ENCODE measurements at regions not wholly inside any gene's neighbourhood (a gene's known extent, or its start where the extent isn't known, plus 50 kb on each side); places are given as distances from the start of the nearest gene placed in this dataset.

DNA sequence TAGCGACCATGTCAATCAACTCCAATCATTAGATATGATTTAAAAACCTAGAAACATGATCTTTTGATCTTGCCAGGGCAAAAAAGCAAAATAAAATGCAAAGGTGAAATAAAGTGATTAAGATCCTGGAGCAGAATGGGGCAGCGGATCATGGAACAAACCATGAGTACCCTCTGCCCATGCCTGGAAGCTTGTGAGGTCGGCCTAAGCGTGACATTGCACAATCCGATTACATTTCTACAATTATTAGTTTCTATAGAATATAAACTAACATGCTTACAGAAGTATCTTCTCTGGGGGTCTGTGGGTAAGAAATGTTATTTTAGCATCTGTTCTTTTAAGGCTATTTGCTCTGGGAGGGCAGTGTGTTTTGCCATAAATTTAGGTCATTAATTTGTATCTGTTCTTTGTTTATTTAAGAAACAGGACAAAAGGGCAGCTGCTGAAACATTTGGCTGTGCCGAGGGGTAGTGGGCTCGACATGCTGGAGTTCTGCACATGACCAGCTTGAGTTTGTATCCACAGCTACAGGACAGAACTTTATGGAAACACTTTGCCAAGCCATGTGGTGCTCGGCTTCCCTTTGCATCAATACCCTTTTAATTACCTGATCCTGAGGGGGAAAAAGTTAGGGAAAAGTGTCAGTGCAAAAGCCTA is 55.9 kb downstream of the ZBTB18 start:
- Histone ChIP-seq H3K9me2 (replicated peaks; ENCODE audit: low read depth, low read length) (no peaks in the 10 kb centered on the region), H4K20me1 (ENCODE audit: insufficient read depth, low read length, poor library complexity, severe bottlenecking) (no peaks in the 10 kb centered on the region), H3K9ac (ENCODE audit: low read depth, low read length, poor library complexity, severe bottlenecking) (no peak overlapping the region), H2AFZ (ENCODE audit: low read length) (no peak overlapping the region), H3K4me2 (ENCODE audit: low read depth, low read length, poor library complexity, severe bottlenecking) (no peak overlapping the region), H3K9me3 (ENCODE audit: insufficient read depth, low read depth, low read length) (no peaks in the 10 kb centered on the region), H3K79me2 (ENCODE audit: insufficient read depth, low read length) (no peaks in the 10 kb centered on the region), H3K36me3 (ENCODE audit: insufficient read depth, low read length) (no peaks in the 10 kb centered on the region), H3F3A (ENCODE audit: low read depth) (no peaks in the 10 kb centered on the region), H3K4me3 (ENCODE audit: low read length, poor library complexity, severe bottlenecking) (no peak overlapping the region), H3K4me1 (ENCODE audit: insufficient read depth, low read length, poor library complexity, severe bottlenecking) (peaks cover 10% of the 10 kb centered on the region), H3K27me3 (ENCODE audit: insufficient read depth, low read length, poor library complexity, severe bottlenecking) (no peaks in the 10 kb centered on the region)
- TF ChIP-seq, protein P1, sequence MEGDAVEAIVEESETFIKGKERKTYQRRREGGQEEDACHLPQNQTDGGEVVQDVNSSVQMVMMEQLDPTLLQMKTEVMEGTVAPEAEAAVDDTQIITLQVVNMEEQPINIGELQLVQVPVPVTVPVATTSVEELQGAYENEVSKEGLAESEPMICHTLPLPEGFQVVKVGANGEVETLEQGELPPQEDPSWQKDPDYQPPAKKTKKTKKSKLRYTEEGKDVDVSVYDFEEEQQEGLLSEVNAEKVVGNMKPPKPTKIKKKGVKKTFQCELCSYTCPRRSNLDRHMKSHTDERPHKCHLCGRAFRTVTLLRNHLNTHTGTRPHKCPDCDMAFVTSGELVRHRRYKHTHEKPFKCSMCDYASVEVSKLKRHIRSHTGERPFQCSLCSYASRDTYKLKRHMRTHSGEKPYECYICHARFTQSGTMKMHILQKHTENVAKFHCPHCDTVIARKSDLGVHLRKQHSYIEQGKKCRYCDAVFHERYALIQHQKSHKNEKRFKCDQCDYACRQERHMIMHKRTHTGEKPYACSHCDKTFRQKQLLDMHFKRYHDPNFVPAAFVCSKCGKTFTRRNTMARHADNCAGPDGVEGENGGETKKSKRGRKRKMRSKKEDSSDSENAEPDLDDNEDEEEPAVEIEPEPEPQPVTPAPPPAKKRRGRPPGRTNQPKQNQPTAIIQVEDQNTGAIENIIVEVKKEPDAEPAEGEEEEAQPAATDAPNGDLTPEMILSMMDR (conservative IDR thresholded peaks at IDR 0.05; ENCODE audit: low read length): no peak
- TF ChIP-seq EZH2phosphoT487 (IDR thresholded peaks at IDR 0.05; ENCODE audit: borderline replicate concordance): no peak

DNA sequence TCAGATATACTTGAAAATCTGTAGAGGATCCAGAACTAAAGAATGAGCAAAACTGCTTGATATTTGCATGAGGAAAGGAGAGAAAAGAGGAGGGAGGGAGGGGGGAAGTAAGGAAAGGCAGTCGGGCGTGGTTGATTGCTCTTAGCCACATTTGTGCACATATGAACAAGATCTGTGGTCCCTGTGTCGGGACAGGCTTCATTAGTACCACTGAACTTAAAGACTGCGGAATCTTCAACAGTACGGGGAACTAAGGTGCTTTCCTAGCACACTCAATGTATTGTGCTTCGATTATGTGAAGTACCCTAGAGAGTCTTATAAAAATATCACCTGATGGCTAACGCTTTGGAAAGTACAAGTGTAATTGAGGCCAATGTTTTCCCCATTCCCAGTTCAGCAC is 59.9 kb downstream of the ZBTB18 start:
- Histone ChIP-seq H3K4me3 (ENCODE audit: low read length, poor library complexity, severe bottlenecking) (no peak overlapping the region), H3K4me1 (ENCODE audit: insufficient read depth, low read length, poor library complexity, severe bottlenecking) (no peaks in the 10 kb centered on the region), H3K4me2 (ENCODE audit: low read depth, low read length, poor library complexity, severe bottlenecking) (no peak overlapping the region), H3K9ac (ENCODE audit: low read depth, low read length, poor library complexity, severe bottlenecking) (no peak overlapping the region), H2AFZ (ENCODE audit: low read length) (no peak overlapping the region), H3K79me2 (ENCODE audit: insufficient read depth, low read length) (no peaks in the 10 kb centered on the region), H3K36me3 (ENCODE audit: insufficient read depth, low read length) (no peaks in the 10 kb centered on the region), H4K20me1 (ENCODE audit: insufficient read depth, low read length, poor library complexity, severe bottlenecking) (no peaks in the 10 kb centered on the region), H3K9me3 (ENCODE audit: insufficient read depth, low read depth, low read length) (no peaks in the 10 kb centered on the region), H3K27me3 (ENCODE audit: insufficient read depth, low read length, poor library complexity, severe bottlenecking) (no peaks in the 10 kb centered on the region), H3F3A (ENCODE audit: low read depth) (no peaks in the 10 kb centered on the region), H3K9me2 (replicated peaks; ENCODE audit: low read depth, low read length) (no peaks in the 10 kb centered on the region)
- TF ChIP-seq, protein P1 (conservative IDR thresholded peaks at IDR 0.05; ENCODE audit: low read length): no peak
- no peak for TF ChIP-seq EZH2phosphoT487 (IDR thresholded peaks at IDR 0.05; ENCODE audit: borderline replicate concordance)

DNA sequence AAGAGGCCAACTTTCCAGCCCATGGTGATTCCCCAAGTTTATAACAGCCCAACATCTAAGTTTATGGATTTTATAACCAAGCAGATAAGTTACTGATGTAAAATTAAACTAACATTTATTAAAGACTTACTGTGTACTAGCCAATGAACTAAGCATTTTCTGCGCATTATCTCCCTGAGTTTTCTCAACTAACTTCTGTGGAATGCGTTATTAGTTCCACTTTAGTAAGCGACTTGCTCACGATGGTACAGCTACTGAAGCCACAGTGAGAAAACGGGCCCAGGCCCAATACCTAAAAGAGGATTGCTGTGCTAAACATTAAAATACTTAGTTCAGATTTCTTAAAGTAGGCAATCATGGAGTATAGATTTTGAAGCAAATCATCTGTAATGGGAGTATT is 61.0 kb downstream of the ZBTB18 start:
- H3K4me1 ChIP-seq (ENCODE audit: insufficient read depth, low read length, poor library complexity, severe bottlenecking): no peaks in the 10 kb centered on the region
- H3K9me2 ChIP-seq (replicated peaks; ENCODE audit: low read depth, low read length): no peaks in the 10 kb centered on the region
- no peaks in the 10 kb centered on the region for H3K27me3 ChIP-seq (ENCODE audit: insufficient read depth, low read length, poor library complexity, severe bottlenecking)
- H3K4me3 ChIP-seq (ENCODE audit: low read length, poor library complexity, severe bottlenecking): no peak overlapping the region
- no peaks in the 10 kb centered on the region for H3K36me3 ChIP-seq (ENCODE audit: insufficient read depth, low read length)
- H3K9ac ChIP-seq (ENCODE audit: low read depth, low read length, poor library complexity, severe bottlenecking): no peak overlapping the region
- no peaks in the 10 kb centered on the region for H3K79me2 ChIP-seq (ENCODE audit: insufficient read depth, low read length)
- no peaks in the 10 kb centered on the region for H3K9me3 ChIP-seq (ENCODE audit: insufficient read depth, low read depth, low read length)
- TF ChIP-seq, protein P1 (conservative IDR thresholded peaks at IDR 0.05; ENCODE audit: low read length): no peak
- TF ChIP-seq EZH2phosphoT487 (IDR thresholded peaks at IDR 0.05; ENCODE audit: borderline replicate concordance): no peak
- H3F3A ChIP-seq (ENCODE audit: low read depth): no peaks in the 10 kb centered on the region
- no peaks in the 10 kb centered on the region for H4K20me1 ChIP-seq (ENCODE audit: insufficient read depth, low read length, poor library complexity, severe bottlenecking)
- H2AFZ ChIP-seq (ENCODE audit: low read length): no peak overlapping the region
- no peak overlapping the region for H3K4me2 ChIP-seq (ENCODE audit: low read depth, low read length, poor library complexity, severe bottlenecking)

All from Loucy (cell line).